Fibroblast of lung (primary cell): ENCODE measurements at regions not wholly inside any gene's neighbourhood (a gene's known extent, or its start where the extent isn't known, plus 50 kb on each side); places are given as distances from the start of the nearest gene placed in this dataset.

Experiments
- DNase-seq, 2 donors: peaks; one replicate each; pipeline versions ENCODE4 v3.0.0 to v3.0.0-alpha.2; 2010; ENCODE audit warnings: low read depth in 2 of 2
- H2AFZ ChIP-seq: 2 replicates; pipeline ENCODE4 v1.5.1; 2012; ENCODE audit warnings: low read length, control low read depth, inconsistent platforms
- H3K27ac ChIP-seq: 2 replicates; pipeline ENCODE4 v1.5.1; 2011; ENCODE audit warnings: low read length, control low read depth; ENCODE audit not compliant: insufficient read depth
- H3K27me3 ChIP-seq: 2 replicates; pipeline ENCODE4 v1.5.1; 2011; ENCODE audit warnings: mild to moderate bottlenecking, low read length; ENCODE audit not compliant: control insufficient read depth, insufficient read depth
- H3K36me3 ChIP-seq: 2 replicates; pipeline ENCODE4 v1.5.1; 2011; ENCODE audit warnings: low read length; ENCODE audit not compliant: control insufficient read depth, insufficient read depth
- H3K4me1 ChIP-seq: 2 replicates; pipeline ENCODE4 v1.5.1; 2011; ENCODE audit warnings: low read length; ENCODE audit not compliant: control insufficient read depth, insufficient read depth; ENCODE audit errors: extremely low read depth
- H3K4me2 ChIP-seq: 2 replicates; pipeline ENCODE4 v1.5.1; 2011; ENCODE audit warnings: low read length, control low read depth; ENCODE audit not compliant: insufficient read depth; ENCODE audit errors: extremely low read depth
- H3K4me3 ChIP-seq, 4 experiments: fragments of 200-600 bp in 1 of 4; sonication (generic) in 1 of 4; replicated peaks in 1 of 4; 2 replicates each; pipeline ENCODE4 v1.5.1; 2011 to 2016; ENCODE audit warnings: low read length in 4 of 4, low read depth in 3 of 4, mild to moderate bottlenecking in 3 of 4, control low read depth in 2 of 4, inconsistent platforms in 1 of 4, mixed read lengths in 1 of 4; ENCODE audit not compliant: insufficient read depth in 1 of 4; ENCODE audit errors: control extremely low read depth in 1 of 4
- H3K79me2 ChIP-seq: 2 replicates; pipeline ENCODE4 v1.5.1; 2012; ENCODE audit warnings: mild to moderate bottlenecking, low read length, inconsistent platforms; ENCODE audit not compliant: control insufficient read depth, insufficient read depth
- H3K9ac ChIP-seq: 2 replicates; pipeline ENCODE4 v1.5.1; 2011; ENCODE audit warnings: mild to moderate bottlenecking, low read length, control low read depth; ENCODE audit not compliant: insufficient read depth
- H3K9me3 ChIP-seq: 2 replicates; pipeline ENCODE4 v1.5.1; 2012; ENCODE audit warnings: low read depth, low read length; ENCODE audit not compliant: control insufficient read depth, insufficient read depth
- H4K20me1 ChIP-seq: 2 replicates; pipeline ENCODE4 v1.5.1; 2011; ENCODE audit warnings: low read length; ENCODE audit not compliant: control insufficient read depth, insufficient read depth; ENCODE audit errors: extremely low read depth
- CTCF ChIP-seq, 2 donors: IDR thresholded peaks in 1 of 2; conservative IDR thresholded peaks in 1 of 2; 1 replicate in 1 of 2; 2 replicates in 1 of 2; pipeline ENCODE4 v1.5.1; 2011 to 2012; ENCODE audit warnings: low read length in 2 of 2, control low read depth in 1 of 2, inconsistent platforms in 1 of 2, low read depth in 1 of 2, mild to moderate bottlenecking in 1 of 2
- EZH2 ChIP-seq: IDR thresholded peaks from 2 replicates; pipeline ENCODE4 v1.5.1; 2012; ENCODE audit warnings: low read length, control low read depth, mild to moderate bottlenecking; ENCODE audit errors: missing control alignments

- Histone ChIP-seq H3K9ac (no peak overlapping the region), H3K4me3 (no peak overlapping the region), H3K27ac (no peak overlapping the region), H2AFZ (no peak overlapping the region), H3K9me3 (no peaks in the 10 kb centered on the region), H3K4me1 (no peaks in the 10 kb centered on the region), H3K79me2 (no peaks in the 10 kb centered on the region), H3K36me3 (no peaks in the 10 kb centered on the region), H4K20me1 (no peaks in the 10 kb centered on the region), H3K27me3 (no peaks in the 10 kb centered on the region), H3K4me2 (no peak overlapping the region)
- TF ChIP-seq CTCF (conservative IDR thresholded peaks at IDR 0.05 in 1 of 2, IDR thresholded peaks at IDR 0.05 in 1 of 2; ENCODE audit: low read depth in 1 of 2, low read length in 2 of 2) (no peak), EZH2 (no peak)
- no peak for DNase-seq
Measured at GRCh38 chr1:239023732-239024360, 362.5 kb upstream of the CHRM3 start.

GRCh38 chr1:239016337-239016736 is 370.0 kb upstream of the CHRM3 start:
- Histone ChIP-seq H3K4me2 (no peak overlapping the region), H3K36me3 (no peaks in the 10 kb centered on the region), H3K4me3 (no peak overlapping the region), H3K9me3 (no peaks in the 10 kb centered on the region), H3K4me1 (no peaks in the 10 kb centered on the region), H2AFZ (no peak overlapping the region), H3K27me3 (no peaks in the 10 kb centered on the region), H3K79me2 (no peaks in the 10 kb centered on the region), H3K9ac (no peak overlapping the region), H3K27ac (no peak overlapping the region), H4K20me1 (no peaks in the 10 kb centered on the region)
- TF ChIP-seq EZH2, result no peak
- DNase-seq, result no peak

- Histone ChIP-seq H3K4me1 (no peaks in the 10 kb centered on the region), H3K4me3 (no peak overlapping the region), H3K36me3 (no peaks in the 10 kb centered on the region), H3K9ac (no peak overlapping the region), H2AFZ (no peak overlapping the region), H3K9me3 (no peaks in the 10 kb centered on the region), H4K20me1 (no peaks in the 10 kb centered on the region), H3K27ac (no peak overlapping the region), H3K79me2 (no peaks in the 10 kb centered on the region), H3K27me3 (no peaks in the 10 kb centered on the region), H3K4me2 (no peak overlapping the region)
- no peak for TF ChIP-seq CTCF (conservative IDR thresholded peaks at IDR 0.05 in 1 of 2, IDR thresholded peaks at IDR 0.05 in 1 of 2; ENCODE audit: low read depth in 1 of 2, low read length in 2 of 2)
- DNase-seq, result no peak
Measured at GRCh38 chr1:239011382-239011781, 375.0 kb upstream of the CHRM3 start.
